Gastroesophageal sphincter (tissue), 4 donors: ENCODE measurements at regions not wholly inside any gene's neighbourhood (a gene's known extent, or its start where the extent isn't known, plus 50 kb on each side); places are given as distances from the start of the nearest gene placed in this dataset.
A peak's percentile ranks its signal among the peaks of the same experiment; 100 is the strongest.

Experiments used
- ATAC-seq: fragments of 150-250 bp; one replicate; pipeline ENCODE4 v1.9.1; 2016; ENCODE audit warnings: mild to moderate bottlenecking, moderate library complexity
- H3K27ac ChIP-seq, 4 donors: fragments of 200-600 bp; sonication (generic) in 3 of 4; 1 replicate in 3 of 4; 2 replicates in 1 of 4; pipeline ENCODE4 v1.5.1; 2016 to 2019
- H3K27me3 ChIP-seq: fragments of 200-600 bp; sonication (generic); one replicate; pipeline ENCODE4 v1.5.1; 2019
- H3K36me3 ChIP-seq, 2 donors: fragments of 200-600 bp; sonication (generic); one replicate each; pipeline ENCODE4 v1.5.1; 2019; ENCODE audit warnings: control low read depth in 1 of 2
- H3K4me1 ChIP-seq, 3 donors: fragments of 200-600 bp; sonication (generic); 1 replicate in 2 of 3; 2 replicates in 1 of 3; pipeline ENCODE4 v1.5.1; 2016 to 2019; ENCODE audit warnings: control low read depth in 2 of 3
- H3K4me3 ChIP-seq, 2 donors: fragments of 200-600 bp; sonication (generic); one replicate each; pipeline ENCODE4 v1.5.1; 2019; ENCODE audit warnings: mild to moderate bottlenecking in 1 of 2, moderate library complexity in 1 of 2
- H3K9me3 ChIP-seq, 3 donors: fragments of 200-600 bp; sonication (generic); one replicate each; pipeline ENCODE4 v1.5.1; 2017 to 2019; ENCODE audit warnings: control low read depth in 2 of 3
- EP300 ChIP-seq: sonication (generic); formaldehyde crosslinking; IDR thresholded peaks from one replicate; pipeline ENCODE4 v1.6.1; 2017; ENCODE audit warnings: antibody characterized with exemption, mild to moderate bottlenecking
- POLR2A ChIP-seq, 2 donors: fragments of 450-650 bp; IDR thresholded peaks; one replicate each; pipeline ENCODE4 v1.6.1; 2017; ENCODE audit warnings: antibody characterized with exemption in 2 of 2, mild to moderate bottlenecking in 2 of 2, moderate library complexity in 1 of 2
- POLR2AphosphoS5 ChIP-seq: sonication (generic); formaldehyde crosslinking; IDR thresholded peaks from one replicate; pipeline ENCODE4 v1.6.1; 2017; ENCODE audit warnings: antibody characterized with exemption
- WGBS, 2 donors: methylation state at CpG; one replicate each; pipeline ENCODE4 v1.1.5; 2018; ENCODE audit warnings: low coverage in 1 of 2; 5-methylcytosine and 5-hydroxymethylcytosine counted together
- TF ChIP-seq, protein P1 (sequence below), 4 experiments: fragments of 200-600 bp in 2 of 4; fragments of 450-650 bp in 2 of 4; sonication (generic) in 1 of 4; IDR thresholded peaks; one replicate each; pipeline ENCODE4 v1.5.1; 2017 to 2019; ENCODE audit warnings: antibody characterized with exemption in 4 of 4, mild to moderate bottlenecking in 2 of 4, moderate library complexity in 2 of 4

DNA sequence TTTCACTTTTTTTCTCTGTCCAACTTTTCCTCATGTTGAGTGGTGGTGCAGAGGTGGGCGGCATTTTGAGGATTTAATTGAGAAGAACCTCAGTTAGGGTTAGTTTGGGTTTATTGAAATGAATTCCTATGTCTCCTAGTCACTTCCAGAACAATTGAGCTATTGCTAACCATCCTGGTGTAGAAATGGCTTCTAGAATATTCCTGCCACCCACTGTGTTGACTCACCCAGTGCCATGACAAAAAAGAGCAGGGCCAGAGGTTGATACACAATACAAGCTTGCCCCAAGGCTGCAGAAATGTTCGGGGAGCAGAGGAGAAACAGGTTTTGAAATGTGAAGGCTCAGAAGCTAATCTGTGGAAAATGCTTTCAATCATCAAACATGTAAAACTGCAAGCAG is 167.1 kb upstream of the TRIB2 start:
- H3K36me3 ChIP-seq: no peaks in the 10 kb centered on the region
- no peaks in the 10 kb centered on the region for H3K27me3 ChIP-seq
- ATAC-seq: no peak
- H3K4me1 ChIP-seq: no peaks in the 10 kb centered on the region
- 89 to 100% methylated on average over 1 to 2 of the region's 2 CpGs for WGBS, 2 donors
- H3K27ac ChIP-seq: no peak overlapping the region
- no peaks in the 10 kb centered on the region for H3K9me3 ChIP-seq
- H3K4me3 ChIP-seq: no peak overlapping the region
- no peak for TF ChIP-seq EP300
- TF ChIP-seq, protein P1, sequence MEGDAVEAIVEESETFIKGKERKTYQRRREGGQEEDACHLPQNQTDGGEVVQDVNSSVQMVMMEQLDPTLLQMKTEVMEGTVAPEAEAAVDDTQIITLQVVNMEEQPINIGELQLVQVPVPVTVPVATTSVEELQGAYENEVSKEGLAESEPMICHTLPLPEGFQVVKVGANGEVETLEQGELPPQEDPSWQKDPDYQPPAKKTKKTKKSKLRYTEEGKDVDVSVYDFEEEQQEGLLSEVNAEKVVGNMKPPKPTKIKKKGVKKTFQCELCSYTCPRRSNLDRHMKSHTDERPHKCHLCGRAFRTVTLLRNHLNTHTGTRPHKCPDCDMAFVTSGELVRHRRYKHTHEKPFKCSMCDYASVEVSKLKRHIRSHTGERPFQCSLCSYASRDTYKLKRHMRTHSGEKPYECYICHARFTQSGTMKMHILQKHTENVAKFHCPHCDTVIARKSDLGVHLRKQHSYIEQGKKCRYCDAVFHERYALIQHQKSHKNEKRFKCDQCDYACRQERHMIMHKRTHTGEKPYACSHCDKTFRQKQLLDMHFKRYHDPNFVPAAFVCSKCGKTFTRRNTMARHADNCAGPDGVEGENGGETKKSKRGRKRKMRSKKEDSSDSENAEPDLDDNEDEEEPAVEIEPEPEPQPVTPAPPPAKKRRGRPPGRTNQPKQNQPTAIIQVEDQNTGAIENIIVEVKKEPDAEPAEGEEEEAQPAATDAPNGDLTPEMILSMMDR (IDR thresholded peaks at IDR 0.05): no peak
- TF ChIP-seq POLR2A (IDR thresholded peaks at IDR 0.05): no peak
- no peak for TF ChIP-seq POLR2AphosphoS5

DNA sequence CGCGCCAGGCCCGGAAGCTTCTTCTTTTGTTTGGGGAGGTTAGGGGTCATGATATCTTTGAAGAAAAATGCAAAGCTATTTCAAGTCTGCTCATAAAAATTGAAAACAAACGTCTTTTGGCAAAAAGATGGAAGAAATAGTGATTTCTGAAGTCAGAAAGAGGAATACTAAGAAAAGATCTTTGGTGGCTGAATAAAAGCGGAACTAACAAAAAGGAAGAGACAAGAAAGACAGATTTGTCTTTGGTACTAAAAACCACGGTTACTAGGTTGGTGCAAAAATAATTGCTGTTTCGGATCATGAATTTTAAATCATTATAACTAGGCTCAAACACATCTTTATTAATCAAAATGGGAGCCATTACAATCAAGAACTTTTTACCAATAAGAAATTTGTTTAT is 164.6 kb upstream of the TRIB2 start:
- no peak for TF ChIP-seq POLR2AphosphoS5
- no peak for TF ChIP-seq POLR2A (IDR thresholded peaks at IDR 0.05)
- TF ChIP-seq, protein P1 (IDR thresholded peaks at IDR 0.05): no peak
- TF ChIP-seq EP300: no peak
- ATAC-seq: no peak
- no peak overlapping the region for H3K27ac ChIP-seq
- no peaks in the 10 kb centered on the region for H3K9me3 ChIP-seq
- H3K4me1 ChIP-seq: peaks cover 0 to 10% (median 6%) of the 10 kb centered on the region in 3 donors
- WGBS, 2 donors: 90 to 95% methylated on average over 3 to 4 of the region's 7 CpGs
- H3K36me3 ChIP-seq: no peaks in the 10 kb centered on the region
- H3K4me3 ChIP-seq: no peak overlapping the region
- no peaks in the 10 kb centered on the region for H3K27me3 ChIP-seq

DNA sequence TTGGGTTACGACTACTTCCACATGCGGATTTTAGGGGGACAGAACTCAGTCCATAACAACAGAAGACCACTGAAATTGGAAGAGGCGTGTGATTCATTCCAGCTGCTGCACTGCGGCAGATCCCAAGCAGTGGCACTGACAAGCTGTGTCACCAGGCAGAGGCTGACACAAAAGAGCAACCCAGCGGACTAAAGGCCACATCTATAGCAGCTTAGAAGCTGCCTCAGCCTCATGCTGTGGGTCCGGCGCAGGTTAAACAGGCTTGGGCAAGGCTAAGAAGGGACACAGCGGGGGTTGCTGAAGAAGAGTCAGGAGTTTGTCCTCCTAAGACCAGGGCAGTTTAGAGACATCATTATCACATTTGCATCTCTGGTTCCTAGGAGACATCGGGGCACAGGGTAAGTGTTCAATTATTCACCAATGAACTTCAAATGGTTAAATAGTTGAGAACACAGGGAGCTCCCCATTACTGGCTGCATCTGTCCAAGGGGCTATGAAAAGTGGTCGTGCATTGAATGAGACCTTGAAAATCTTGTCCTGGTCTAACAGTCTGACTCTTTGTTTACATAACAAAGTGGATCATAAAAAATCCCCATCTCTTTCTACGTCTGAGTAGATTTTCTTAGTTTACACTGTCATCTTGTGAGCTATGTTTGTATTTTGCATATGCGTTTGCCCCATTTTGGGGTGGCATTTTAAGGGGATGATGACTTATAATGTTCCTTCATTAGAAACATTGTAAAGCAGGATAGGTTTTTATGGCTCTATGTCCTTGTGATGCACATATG is 162.3 kb upstream of the TRIB2 start:
- H3K36me3 ChIP-seq: no peaks in the 10 kb centered on the region
- H3K27ac ChIP-seq: no peak overlapping the region
- H3K27me3 ChIP-seq: no peaks in the 10 kb centered on the region
- no peak overlapping the region for H3K4me3 ChIP-seq
- 74 to 80% methylated on average over 10 to 12 of the region's 12 CpGs for WGBS, 2 donors
- no peak for ATAC-seq
- no peaks in the 10 kb centered on the region for H3K9me3 ChIP-seq
- peaks cover 0 to 10% (median 6%) of the 10 kb centered on the region in 3 donors for H3K4me1 ChIP-seq
- TF ChIP-seq EP300: no peak
- TF ChIP-seq POLR2A (IDR thresholded peaks at IDR 0.05): no peak
- no peak for TF ChIP-seq POLR2AphosphoS5
- TF ChIP-seq, protein P1 (IDR thresholded peaks at IDR 0.05): no peak

DNA sequence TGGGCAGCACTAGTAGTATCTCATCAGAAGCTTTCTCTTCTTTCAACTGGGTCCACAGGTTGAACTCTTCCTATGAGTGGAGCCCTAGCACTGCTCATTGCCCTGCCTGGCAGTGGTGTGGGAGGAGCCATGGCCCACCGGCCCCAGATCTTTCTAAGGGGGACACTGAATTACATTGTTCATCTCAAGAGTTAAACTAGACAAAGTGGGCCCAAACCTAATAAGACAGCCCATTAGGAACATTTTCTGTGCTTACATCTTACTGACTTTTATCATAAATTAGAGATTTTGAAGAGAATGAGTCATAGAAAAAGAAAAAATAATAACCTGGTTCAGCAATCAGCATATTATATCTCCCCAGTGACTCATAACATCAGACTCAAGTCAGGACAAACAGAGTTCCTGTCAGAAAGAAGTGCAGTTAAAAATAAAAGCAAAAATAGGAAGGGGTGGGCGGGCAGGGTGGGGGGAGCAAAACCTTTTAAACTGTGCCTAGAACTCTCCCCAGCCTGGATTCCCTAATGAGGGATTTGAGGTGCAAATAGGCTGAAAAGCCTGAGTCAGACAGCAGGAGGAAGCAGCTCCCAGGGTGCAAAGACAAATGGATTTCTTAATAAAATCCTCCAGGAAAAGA is 161.6 kb upstream of the TRIB2 start:
- no peak for ATAC-seq
- WGBS, 2 donors: 17 to 56% methylated on average over 2 of the region's 2 CpGs
- Histone ChIP-seq H3K27me3 (no peaks in the 10 kb centered on the region), H3K4me1 (peaks cover 0 to 10% (median 6%) of the 10 kb centered on the region in 3 donors), H3K27ac (no peak overlapping the region), H3K36me3 (no peaks in the 10 kb centered on the region), H3K4me3 (no peak overlapping the region), H3K9me3 (no peaks in the 10 kb centered on the region)
- TF ChIP-seq, protein P1 (IDR thresholded peaks at IDR 0.05): peak in 2 of 4 experiments; percentile 17 to 28
- no peak for TF ChIP-seq POLR2A (IDR thresholded peaks at IDR 0.05)
- TF ChIP-seq POLR2AphosphoS5: peak; percentile 23

DNA sequence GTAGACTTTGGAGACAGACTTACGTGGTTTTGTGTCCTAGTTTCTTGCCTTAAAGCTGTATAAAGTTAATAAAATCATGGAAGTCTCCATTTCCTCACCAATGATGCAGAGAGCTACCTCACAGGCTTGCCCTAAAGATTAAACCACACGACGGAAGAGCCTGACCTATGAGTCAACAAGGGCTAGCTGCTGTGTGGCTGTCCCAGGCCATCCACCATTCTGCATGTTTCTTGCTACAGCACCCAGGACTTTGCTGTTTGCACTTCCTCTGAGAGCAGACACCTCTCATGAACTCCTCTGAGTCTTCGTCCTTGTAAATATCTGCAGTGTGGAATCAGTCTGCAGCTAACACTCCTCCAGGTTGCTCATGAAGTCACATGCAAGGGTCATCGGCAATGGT is 160.0 kb upstream of the TRIB2 start:
- no peak for ATAC-seq
- Histone ChIP-seq H3K27me3 (no peaks in the 10 kb centered on the region), H3K27ac (no peak overlapping the region), H3K4me1 (peaks cover 0 to 10% (median 6%) of the 10 kb centered on the region in 3 donors), H3K9me3 (no peaks in the 10 kb centered on the region), H3K4me3 (no peak overlapping the region), H3K36me3 (no peaks in the 10 kb centered on the region)
- WGBS, 2 donors: 72 to 90% methylated on average over 2 to 5 of the region's 5 CpGs
- TF ChIP-seq EP300 (no peak), POLR2AphosphoS5 (no peak), POLR2A (IDR thresholded peaks at IDR 0.05) (no peak)
- TF ChIP-seq, protein P1 (IDR thresholded peaks at IDR 0.05): no peak
